A549 (cell line): ENCODE measurements at regions not wholly inside any gene's neighbourhood (a gene's known extent, or its start where the extent isn't known, plus 50 kb on each side); places are given as distances from the start of the nearest gene placed in this dataset.

Experiments
- CEBPB ChIP-seq, 2 experiments: fragments of >200 bp in 1 of 2; sonication (Bioruptor Twin) in 1 of 2; formaldehyde crosslinking in 1 of 2; IDR thresholded peaks; 2 replicates each; pipeline ENCODE4 v1.6.1; 2012 to 2016
- CTCF ChIP-seq: fragments of >200 bp; sonication (Bioruptor Twin); formaldehyde crosslinking; IDR thresholded peaks from 3 replicates; pipeline ENCODE4 v1.5.1; 2016
- JUNB ChIP-seq: fragments of >200 bp; sonication (Bioruptor Twin); formaldehyde crosslinking; IDR thresholded peaks from 2 replicates; pipeline ENCODE4 v1.6.1; 2016
- KDM1A ChIP-seq: fragments of 200-600 bp; sonication (generic); IDR thresholded peaks from 2 replicates; pipeline ENCODE4 v1.6.1; 2016; ENCODE audit warnings: low read depth, mild to moderate bottlenecking
- MAZ ChIP-seq: fragments of 150-350 bp; IDR thresholded peaks from 2 replicates; pipeline ENCODE4 v1.6.1; 2014; ENCODE audit warnings: antibody characterized with exemption, low read depth, low read length, borderline replicate concordance
- NFE2L2 ChIP-seq: fragments of 150-350 bp; conservative IDR thresholded peaks from 2 replicates; pipeline ENCODE4 v1.6.1; 2014; ENCODE audit warnings: low read length
- POLR2A ChIP-seq: IDR thresholded peaks from 2 replicates; pipeline ENCODE4 v1.6.1; 2012; ENCODE audit warnings: mild to moderate bottlenecking, low read length
- SMC3 ChIP-seq: fragments of >200 bp; sonication (Bioruptor Twin); formaldehyde crosslinking; IDR thresholded peaks from 3 replicates; pipeline ENCODE4 v1.6.1; 2018; ENCODE audit warnings: inconsistent platforms
- SREBF2 ChIP-seq: fragments of 450-650 bp; IDR thresholded peaks from 2 replicates; pipeline ENCODE4 v1.6.1; 2014; ENCODE audit warnings: mild to moderate bottlenecking, moderate library complexity
- TF ChIP-seq, protein P1 (sequence below): fragments of 150-350 bp; IDR thresholded peaks from 2 replicates; pipeline ENCODE4 v1.6.1; 2014; ENCODE audit warnings: low read depth, mild to moderate bottlenecking, low read length

DNA sequence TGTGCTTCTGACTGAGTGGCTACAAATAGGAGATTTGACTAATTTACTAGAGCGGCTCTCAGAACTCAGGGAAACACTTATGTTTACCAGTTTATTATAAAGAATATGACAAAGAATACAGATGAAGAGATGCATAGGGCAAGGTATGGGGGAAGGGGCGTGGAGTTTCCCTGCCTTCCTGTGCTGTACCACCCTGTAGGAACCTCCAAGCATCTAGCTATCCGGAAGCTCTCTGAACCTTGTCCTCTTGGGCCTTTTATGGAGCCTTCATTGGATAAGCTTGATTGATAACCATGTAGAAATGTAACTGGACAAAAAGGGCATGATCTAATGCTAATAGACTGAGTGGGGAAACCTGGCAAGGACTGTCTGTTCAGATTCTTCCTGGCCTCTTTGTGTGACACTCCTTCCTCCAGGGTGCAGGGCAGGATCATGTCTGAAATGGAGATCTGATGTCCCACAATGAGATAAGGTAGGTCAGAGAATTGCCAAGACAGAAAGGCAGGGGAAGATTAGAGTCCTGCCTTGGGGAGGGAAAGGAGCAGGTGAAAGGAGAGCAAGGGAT is 101.8 kb upstream of the NPAS2 start:
- TF ChIP-seq CTCF (no peak), NFE2L2 (no peak), KDM1A (no peak), JUNB (no peak), SMC3 (no peak), CEBPB (IDR thresholded peaks at IDR 0.05) (no peak), MAZ (no peak), POLR2A (no peak), SREBF2 (no peak)
- TF ChIP-seq, protein P1, sequence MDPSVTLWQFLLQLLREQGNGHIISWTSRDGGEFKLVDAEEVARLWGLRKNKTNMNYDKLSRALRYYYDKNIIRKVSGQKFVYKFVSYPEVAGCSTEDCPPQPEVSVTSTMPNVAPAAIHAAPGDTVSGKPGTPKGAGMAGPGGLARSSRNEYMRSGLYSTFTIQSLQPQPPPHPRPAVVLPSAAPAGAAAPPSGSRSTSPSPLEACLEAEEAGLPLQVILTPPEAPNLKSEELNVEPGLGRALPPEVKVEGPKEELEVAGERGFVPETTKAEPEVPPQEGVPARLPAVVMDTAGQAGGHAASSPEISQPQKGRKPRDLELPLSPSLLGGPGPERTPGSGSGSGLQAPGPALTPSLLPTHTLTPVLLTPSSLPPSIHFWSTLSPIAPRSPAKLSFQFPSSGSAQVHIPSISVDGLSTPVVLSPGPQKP = no peak
